HG03066 (cell line): ENCODE measurements at regions not wholly inside any gene's neighbourhood (a gene's known extent, or its start where the extent isn't known, plus 50 kb on each side); places are given as distances from the start of the nearest gene placed in this dataset.

ENCODE experiments used
- ATAC-seq: cut with Tn5 transposase; IDR thresholded peaks from one replicate; pipeline ENCODE4 v1.9.1; 2021; ENCODE audit warnings: low read depth; ENCODE audit not compliant: unreplicated experiment

DNA sequence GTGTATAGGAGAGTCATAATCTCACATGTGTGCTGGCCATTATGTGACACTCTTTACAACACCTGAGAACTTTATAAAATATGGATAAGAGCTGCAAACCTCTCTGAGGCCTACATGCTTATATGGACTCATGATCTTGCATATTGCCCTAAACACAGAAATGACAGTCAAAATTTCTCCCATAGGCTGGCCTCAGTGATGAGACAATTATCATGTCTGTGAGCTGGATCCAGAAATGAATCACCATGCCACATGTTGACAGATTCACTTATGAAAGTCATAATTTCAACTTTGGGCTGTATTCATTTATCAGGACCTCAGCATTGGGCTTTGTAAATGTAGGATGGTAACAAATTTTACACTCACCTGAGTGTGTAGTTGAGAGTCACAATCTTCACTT, 948.8 kb upstream of the TSPY4 start:
- ATAC-seq = no peak

- no peak for ATAC-seq
Measured at GRCh38 chrY:8390310-8390709, 947.0 kb upstream of the TSPY4 start.

DNA sequence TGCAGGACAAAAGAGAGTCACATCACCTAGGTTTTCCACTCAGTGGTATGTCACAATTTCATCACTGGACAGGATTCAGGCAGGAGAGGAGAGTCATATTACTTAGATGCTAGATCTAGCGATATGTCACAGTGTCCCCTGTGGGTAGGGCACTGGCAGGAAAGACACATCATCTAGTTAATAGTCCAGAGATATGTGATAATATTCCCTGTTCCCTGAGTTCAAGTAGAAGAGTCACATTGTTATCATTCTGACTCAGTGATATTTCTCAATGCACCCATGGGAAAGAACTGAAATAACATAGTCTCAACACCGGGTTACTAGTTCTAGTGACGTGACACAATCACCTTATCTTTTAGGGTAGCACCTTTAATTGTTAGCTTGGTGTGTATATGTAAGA, 944.0 kb upstream of the TSPY4 start:
- ATAC-seq = no peak

DNA sequence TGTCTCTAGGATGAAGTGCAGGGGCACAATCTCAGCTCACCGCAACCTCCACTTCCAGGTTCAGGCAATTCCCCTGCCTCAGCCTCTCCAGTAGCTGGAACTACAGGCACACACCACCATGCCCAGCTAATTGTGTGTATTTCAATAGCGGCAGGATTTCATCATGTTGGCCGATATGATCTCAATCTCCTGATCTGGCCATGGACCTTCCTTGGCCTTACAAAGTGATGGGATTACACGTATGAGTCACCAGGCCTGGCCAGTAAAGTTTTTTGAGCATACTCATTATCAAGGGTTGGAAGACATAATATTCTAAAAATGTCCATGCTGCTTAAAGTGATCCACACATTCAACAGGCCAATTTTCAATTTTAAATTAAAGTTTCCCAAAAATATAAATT, 914.4 kb upstream of the TSPY4 start:
- no peak for ATAC-seq

DNA sequence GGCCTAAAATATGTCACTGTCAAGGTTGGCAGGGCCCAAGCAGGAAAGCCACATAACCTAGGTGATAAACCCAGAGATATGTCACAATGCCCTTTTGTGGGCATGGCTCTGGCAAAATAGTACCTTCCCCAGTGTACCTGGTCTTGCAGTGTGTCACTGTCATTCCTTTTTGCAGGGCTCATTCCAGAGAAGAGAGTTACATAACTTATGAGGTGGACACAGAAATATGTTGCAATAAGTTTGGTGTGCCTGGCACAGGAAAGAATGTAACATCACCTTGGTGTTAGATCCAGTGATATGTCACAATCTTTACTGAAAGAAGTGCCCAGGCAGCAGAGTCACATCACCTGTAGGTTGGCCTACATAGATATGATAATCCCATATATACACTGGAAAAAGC, 910.8 kb upstream of the TSPY4 start:
- no peak for ATAC-seq

GRCh38 chrY:8437510-8437909, 899.8 kb upstream of the TSPY4 start:
- no peak for ATAC-seq

GRCh38 chrY:8442097-8442496, 895.2 kb upstream of the TSPY4 start:
- ATAC-seq = no peak

DNA sequence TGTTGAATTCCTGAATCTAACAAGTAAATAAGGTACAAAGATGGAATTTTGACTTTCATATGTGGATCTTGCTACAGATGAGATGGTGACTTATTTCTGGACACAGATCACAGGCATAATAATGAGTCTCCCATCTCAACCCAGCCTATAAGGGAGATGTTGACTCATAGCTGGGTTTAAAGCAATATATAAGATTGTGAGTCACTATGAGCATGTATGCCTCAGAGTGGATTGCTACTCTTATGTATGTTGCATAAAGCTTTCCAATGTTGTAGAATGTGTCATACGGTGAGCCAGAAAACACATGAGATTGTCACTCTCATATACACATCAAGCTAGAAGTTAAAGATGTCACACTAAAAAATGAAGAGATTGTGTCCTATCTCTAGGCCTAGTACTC, 884.3 kb upstream of the TSPY4 start:
- no peak for ATAC-seq

GRCh38 chrY:8466813-8467212, 870.5 kb upstream of the TSPY4 start:
- ATAC-seq = no peak

DNA sequence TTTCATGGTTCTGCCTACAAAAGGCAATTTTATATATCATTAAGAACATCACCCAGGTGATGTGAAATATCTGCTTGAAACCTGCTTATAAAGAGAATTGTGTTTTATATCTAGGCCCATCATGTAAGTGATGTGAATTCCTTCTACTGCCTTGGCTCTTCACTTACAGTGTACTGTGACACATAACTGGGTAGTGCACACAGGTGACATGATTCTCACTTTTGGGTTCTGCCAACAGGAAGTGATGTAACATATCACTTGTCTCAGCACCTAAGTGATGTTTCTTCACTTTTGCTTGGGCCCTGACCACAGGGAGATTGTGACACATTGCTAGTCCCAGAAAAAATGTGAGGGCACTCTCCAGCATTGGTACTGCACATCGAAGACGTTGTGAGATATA, 867.0 kb upstream of the TSPY4 start:
- ATAC-seq = no peak

DNA sequence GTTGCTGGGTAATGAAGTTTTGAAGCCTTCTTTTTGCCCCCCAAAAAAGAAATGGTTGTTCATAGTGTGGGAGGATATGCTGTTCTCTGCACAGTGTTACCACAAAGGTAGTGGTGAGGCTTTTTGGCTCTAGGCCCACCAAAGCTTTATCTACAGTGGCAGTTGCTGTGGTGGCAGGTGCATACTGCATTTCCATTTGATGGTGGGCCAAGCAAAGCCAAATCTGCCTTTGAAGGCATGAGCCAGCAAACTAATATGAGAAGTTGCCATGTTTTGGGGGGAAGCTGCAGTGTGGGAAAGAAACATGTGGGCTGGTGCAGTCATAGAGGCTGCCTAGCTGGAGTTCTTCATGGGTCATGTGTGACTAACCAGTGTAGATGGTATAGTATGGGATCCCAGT, 858.1 kb upstream of the TSPY4 start:
- ATAC-seq = no peak

GRCh38 chrY:8488955-8489354, 848.3 kb upstream of the TSPY4 start:
- no peak for ATAC-seq

DNA sequence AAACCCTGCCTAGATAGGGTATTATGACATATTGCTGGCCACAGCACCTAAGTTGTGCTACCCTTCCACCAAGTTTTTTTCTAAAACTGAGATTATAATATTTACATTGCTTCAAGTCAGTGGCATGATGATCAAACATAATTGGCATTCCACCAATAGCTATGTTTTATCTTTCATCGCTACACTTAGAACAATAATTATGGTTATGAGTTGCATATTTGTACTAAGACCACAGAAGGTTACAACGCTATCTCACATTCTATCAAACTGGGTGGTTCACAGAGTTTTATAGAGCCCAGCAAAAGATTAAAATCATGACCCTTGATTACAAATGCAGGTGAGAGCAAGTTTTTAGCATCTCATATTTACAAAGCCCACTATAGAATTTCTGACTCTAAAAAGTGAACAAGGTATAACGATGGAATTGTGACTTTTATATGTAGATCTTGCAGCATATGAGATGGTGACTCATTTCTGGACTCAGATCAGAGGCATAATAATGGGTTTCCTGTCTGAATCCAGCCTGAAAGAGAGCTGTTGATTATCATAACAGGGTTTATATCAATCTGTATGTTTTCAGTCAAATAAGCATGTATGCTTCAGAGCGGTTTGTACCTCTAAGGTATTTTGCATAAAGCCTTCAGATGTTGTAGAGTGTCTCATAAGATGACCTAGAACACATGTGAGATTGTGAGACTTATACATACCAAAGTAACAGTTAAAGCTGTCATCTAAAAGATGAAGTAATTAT, 847.2 kb upstream of the TSPY4 start:
- ATAC-seq = no peak

GRCh38 chrY:8494396-8494795, 842.9 kb upstream of the TSPY4 start:
- no peak for ATAC-seq

- ATAC-seq = no peak
Measured at GRCh38 chrY:8495243-8495642, 842.0 kb upstream of the TSPY4 start.

GRCh38 chrY:8500888-8501287, 836.4 kb upstream of the TSPY4 start:
- ATAC-seq = no peak

GRCh38 chrY:8533468-8533867, 803.8 kb upstream of the TSPY4 start:
- no peak for ATAC-seq

- ATAC-seq = peak; percentile 97
Measured at GRCh38 chrY:8535704-8536103, 801.6 kb upstream of the TSPY4 start.

- ATAC-seq = no peak
Measured at GRCh38 chrY:8536277-8536676, 801.0 kb upstream of the TSPY4 start.

DNA sequence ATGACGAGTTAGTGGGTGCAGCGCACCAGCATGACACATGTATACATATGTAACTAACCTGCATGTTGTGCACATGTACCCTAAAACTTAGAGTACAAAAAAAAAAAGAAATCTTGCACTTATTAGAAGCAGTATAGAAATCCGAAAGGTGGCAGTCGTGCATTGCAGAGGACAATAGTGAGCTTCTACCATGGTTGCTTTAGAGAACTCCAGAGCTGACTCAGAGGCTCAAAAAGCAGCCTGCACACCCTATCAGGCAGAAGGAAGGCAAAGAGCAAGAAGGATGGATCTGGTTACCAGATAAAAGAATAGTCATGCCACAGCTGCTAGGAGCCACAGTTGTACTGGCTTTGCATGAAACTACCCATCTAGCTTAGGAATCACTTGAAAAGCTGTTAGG, 796.0 kb upstream of the TSPY4 start:
- ATAC-seq = no peak

DNA sequence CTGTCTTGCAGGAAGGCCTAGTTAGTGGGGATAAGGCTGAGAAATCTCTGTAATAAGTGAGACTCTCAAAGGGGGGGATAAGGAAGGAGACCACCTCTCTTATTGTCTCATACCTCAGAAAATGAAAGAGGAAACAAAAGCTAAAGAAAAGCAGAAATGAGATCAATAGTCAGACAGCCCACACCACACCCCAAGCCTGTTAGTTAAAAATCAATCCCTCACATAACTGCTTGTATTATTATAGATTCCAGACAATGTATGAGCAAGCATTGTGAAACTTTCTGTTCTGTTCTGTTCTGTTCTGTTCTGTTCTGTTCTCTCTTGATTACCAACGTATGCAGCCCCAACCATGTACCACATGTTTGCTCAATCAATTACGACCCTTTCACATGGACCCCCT, 792.5 kb upstream of the TSPY4 start:
- peak; percentile 56 for ATAC-seq

DNA sequence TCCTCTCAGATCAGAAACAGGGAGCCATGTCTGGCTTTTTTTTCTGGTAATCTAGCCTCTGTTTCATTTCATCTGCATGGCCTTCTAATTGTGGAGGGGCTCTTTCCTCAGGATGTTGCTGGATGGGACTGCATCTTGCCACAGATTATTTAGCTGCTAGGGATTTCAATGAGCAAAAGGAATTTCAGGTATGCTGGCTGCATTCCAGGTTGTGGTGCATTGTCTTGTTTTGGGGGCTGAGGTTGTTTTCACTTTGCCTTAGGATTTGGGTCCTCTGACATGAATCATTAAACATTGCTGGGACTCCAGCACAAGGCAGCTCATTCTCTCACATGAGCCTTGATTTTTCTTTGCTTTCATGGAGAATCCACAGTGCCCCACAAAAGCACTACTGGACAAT, 789.3 kb upstream of the TSPY4 start:
- ATAC-seq = no peak

DNA sequence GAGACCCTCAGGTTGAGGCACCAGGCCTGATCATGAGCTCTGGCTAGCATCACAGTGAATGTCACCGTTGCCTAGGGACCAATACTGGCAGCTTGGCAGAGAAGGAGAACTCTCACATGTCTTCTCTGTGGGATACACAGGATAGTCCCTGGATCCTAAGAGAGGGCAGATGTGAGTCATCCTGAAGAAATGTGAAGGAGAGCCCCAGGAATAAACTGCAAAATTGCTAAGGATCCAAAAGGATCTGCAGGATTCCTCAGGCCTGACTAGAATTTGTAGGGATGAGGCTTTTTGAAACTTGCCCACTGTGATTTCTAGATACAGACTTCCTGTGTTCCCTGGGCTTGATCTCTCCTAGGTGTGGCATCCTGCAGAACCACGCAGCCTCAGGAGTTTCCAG, 785.9 kb upstream of the TSPY4 start:
- no peak for ATAC-seq
